ENCODE measurements at regions not wholly inside any gene's neighbourhood (a gene's known extent, or its start where the extent isn't known, plus 50 kb on each side); places are given as distances from the start of the nearest gene placed in this dataset.
"Not testable (repeated sequence)": the region's sequence is repeated elsewhere in the genome, so short reads cannot be mapped to it uniquely, and the experiment has no call there.

- DNase-seq (ENCODE audit: low read depth in 3 of 3) = no peak
Observed at GRCh38 chr3:8307545-8308110, 194.0 kb upstream of the LMCD1 start.

GRCh38 chr3:8311321-8311720, 190.3 kb upstream of the LMCD1 start:
- DNase-seq (ENCODE audit: low read depth in 3 of 3) = no peak

GRCh38 chr3:8312685-8313084, 188.9 kb upstream of the LMCD1 start:
- no peak for DNase-seq (ENCODE audit: low read depth in 3 of 3)

GRCh38 chr3:8313560-8314267, 187.9 kb upstream of the LMCD1 start:
- DNase-seq (ENCODE audit: low read depth in 3 of 3) = no peak

GRCh38 chr3:8315526-8315925, 186.1 kb upstream of the LMCD1 start:
- DNase-seq (ENCODE audit: low read depth in 3 of 3) = not testable (repeated sequence)

DNA sequence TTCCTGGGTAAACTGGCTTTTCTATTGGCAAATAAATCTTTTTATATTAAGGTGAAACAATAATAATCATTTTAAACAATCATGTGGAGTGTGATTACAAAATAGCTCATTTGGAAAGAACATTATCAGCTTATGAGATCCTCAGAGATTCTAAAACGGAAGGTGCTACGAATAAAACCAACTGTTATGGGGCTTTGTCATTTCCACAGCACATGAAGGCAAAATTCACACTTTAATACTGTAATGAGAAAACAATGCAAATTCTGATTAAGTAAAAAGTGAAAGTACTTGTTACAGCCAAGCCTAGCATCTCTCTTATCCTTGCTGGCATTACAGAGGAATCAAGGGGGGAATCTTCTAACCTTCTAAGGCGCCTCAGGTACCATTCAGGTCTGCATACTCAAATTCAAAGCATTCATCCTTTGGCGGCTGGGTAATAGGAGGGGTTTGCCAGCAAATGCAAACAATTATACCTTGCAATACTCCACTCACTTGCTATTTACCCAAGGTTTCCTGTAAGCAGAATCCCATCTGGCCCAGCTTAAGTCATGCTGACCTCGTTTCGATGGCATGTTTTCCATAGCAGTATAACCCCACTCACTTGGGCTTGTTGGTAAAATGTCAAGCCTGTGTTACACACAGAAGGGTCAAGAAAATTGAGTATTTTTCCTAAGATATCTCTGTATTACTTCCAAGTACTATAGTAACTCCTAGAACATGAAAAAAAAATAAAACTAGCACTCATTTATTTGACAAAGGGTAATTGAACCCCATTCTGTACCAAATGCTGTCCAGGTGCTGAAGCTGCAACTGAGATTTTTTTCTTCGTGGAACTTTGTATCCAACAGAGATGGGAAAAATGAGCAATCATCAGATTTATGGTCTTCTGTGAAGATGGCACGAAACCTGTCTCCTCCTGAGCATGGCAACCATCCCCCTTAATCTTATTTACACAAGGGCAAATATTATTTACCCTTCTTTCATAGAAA, 183.7 kb upstream of the LMCD1 start:
- DNase-seq (ENCODE audit: low read depth in 3 of 3) = no peak

DNA sequence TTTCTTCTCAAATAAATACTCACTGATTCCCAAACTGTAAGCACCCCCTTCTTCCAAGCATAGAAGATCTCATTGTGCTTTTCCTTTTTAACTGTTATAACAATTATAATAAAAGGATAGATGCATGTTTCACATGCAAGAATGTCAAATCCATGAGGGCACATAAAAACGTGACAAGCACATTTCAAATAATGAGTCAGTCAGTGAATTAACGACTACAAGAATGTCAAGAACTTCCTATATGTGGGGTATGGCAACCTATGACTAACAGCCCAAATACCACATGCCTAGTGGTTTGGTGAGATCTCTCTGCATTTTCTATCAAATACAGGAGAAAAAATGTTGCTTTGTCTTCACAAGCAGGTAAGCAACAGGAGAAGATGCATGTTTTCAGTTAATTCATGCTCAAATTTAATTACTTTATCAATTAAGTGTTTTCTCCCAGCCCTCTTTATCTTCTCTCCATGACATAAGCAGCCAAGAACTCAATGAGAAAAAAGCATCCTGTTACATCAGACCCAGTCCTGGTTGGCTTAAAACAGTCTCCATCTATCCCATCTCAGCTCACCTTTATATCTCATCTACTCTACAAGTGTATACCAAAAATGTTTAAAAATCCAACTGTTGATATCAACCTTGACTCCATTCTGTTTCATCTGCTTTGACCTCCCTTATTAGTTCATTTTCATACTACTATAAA, 181.5 kb upstream of the LMCD1 start:
- no peak for DNase-seq (ENCODE audit: low read depth in 3 of 3)

- no peak for DNase-seq (ENCODE audit: low read depth in 3 of 3)
Observed at GRCh38 chr3:8320711-8321458, 180.7 kb upstream of the LMCD1 start.

DNA sequence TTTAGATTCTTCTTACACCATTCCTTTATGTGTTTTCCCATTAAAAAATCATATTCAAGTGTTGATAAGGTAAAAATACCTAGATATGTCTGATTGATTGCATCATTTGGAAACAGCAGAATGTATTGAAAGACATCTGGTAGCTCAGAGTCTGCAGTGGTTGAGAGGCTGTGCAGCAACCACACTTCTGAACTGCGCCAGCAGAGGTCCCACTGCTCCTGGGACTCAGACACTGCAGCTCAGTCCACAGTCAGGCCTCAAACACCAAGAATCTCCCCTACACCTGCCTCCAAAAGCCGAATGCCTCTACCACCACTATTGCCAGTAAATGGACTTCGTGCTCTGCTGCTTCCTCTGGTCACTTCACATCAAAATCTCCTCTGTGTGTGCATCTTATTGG, 176.9 kb upstream of the LMCD1 start:
- DNase-seq (ENCODE audit: low read depth in 3 of 3) = no peak

DNA sequence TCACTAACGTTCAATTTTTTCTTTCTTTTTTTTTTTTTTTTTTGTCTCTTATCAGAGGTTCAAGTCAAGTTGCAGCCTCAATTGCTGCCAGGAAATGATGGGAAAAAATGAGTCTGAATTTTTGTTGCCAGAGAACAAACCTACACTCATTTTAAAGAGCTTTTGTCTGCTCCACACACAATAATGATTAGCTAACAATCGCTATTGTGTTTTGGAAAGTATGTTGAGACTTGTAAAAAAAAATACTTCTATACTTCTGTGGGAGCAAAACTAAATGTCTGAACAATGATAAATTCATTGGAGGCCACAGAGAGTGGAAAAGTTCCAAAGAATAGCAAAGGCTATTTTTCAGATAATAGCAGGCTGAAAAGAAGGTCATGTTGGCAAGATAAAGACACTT, 176.3 kb upstream of the LMCD1 start:
- no peak for DNase-seq (ENCODE audit: low read depth in 3 of 3)

DNA sequence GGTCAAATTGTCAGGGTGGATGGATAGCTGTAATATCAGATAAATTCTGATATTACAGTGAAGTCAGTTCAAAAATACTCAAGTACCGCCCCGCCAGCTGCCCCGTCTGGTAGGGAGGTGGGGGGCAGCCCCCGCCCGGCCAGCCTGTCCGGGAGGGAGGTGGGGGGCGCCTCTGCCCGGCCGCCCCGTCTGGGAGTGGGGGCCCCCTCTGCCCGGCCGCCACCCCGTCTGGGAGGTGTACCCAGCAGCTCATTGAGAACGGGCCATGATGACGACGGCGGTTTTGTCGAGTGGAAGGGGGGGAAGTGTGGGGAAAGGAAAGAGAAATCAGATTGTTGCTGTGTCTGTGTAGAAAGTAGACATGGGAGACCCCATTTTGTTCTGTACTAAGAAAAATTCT, 175.8 kb upstream of the LMCD1 start:
- not testable (repeated sequence) for DNase-seq (ENCODE audit: low read depth in 3 of 3)

GRCh38 chr3:8327739-8328138, 173.9 kb upstream of the LMCD1 start:
- DNase-seq (ENCODE audit: low read depth in 3 of 3) = no peak

- DNase-seq (ENCODE audit: low read depth in 3 of 3) = no peak
Observed at GRCh38 chr3:8328967-8329366, 172.7 kb upstream of the LMCD1 start.

GRCh38 chr3:8329598-8329997, 172.0 kb upstream of the LMCD1 start:
- no peak for DNase-seq (ENCODE audit: low read depth in 3 of 3)

GRCh38 chr3:8336456-8336855, 165.2 kb upstream of the LMCD1 start:
- DNase-seq (ENCODE audit: low read depth in 3 of 3) = no peak

DNA sequence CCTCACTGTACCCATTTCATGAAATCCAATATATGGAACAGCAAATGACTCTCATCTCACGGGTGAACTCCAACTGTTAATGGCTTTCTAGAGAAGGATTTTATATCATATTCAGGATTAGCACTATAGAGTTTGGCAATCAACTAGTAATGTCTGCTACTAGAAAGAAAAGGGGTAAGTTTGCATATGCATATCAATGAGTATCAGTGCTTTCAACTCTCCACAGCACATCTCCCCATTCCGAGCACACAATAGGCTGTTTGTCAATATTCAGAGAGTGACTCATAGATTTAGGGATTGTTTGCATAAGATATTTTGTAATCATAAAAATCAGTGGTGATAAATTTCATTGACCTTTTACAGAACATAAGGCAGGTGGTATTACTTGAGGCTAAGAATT, 163.2 kb upstream of the LMCD1 start:
- DNase-seq (ENCODE audit: low read depth in 3 of 3) = no peak

GRCh38 chr3:8341821-8342247, 159.8 kb upstream of the LMCD1 start:
- DNase-seq (ENCODE audit: low read depth in 3 of 3) = no peak

- DNase-seq (ENCODE audit: low read depth in 3 of 3) = no peak
Observed at GRCh38 chr3:8343058-8343457, 158.6 kb upstream of the LMCD1 start.

- no peak for DNase-seq (ENCODE audit: low read depth in 3 of 3)
Observed at GRCh38 chr3:8345398-8345797, 156.2 kb upstream of the LMCD1 start.

DNA sequence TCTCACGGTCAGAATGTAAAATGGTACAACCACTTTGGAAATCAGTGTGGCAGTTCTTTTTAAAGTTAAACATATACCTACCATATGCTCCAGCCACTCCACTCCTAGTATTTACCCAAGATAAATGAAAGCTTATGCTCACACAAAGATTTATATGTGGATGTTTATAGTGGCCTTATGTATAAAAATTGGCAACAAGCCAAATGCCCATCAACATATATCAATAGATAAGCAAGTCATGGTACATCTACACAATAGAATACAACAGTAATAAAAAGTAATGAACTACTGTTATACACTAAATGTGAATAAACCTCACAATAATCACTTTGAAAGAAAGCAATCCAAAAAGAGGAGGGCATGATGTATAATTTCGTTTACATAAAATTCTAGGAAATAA, 153.5 kb upstream of the LMCD1 start:
- DNase-seq (ENCODE audit: low read depth in 3 of 3) = no peak

DNA sequence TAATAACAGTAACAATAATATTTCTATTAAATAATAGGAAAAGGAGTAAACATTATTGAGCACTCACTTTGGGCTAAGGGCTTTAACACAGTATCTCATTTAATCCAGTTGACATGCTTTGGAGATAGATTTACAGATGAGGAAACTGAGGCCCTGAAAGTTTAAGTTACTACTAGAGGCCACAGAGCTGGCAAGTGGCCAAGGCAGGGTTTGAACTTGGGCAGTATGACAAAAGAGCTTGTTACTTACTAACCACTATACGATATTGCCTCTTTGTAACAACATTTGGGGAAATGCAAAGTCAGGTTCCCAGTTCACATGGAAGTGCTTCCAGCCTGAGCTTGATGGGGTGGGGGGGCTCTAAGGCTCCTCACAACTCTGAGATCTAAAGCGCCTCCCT, 149.1 kb upstream of the LMCD1 start:
- no peak for DNase-seq (ENCODE audit: low read depth in 3 of 3)
